Gastroesophageal sphincter (tissue), 4 donors: ENCODE measurements at regions not wholly inside any gene's neighbourhood (a gene's known extent, or its start where the extent isn't known, plus 50 kb on each side); places are given as distances from the start of the nearest gene placed in this dataset.

Experiments used
- ATAC-seq: fragments of 150-250 bp; one replicate; pipeline ENCODE4 v1.9.1; 2016; ENCODE audit warnings: mild to moderate bottlenecking, moderate library complexity
- H3K27ac ChIP-seq, 4 donors: fragments of 200-600 bp; sonication (generic) in 3 of 4; 1 replicate in 3 of 4; 2 replicates in 1 of 4; pipeline ENCODE4 v1.5.1; 2016 to 2019
- H3K27me3 ChIP-seq: fragments of 200-600 bp; sonication (generic); one replicate; pipeline ENCODE4 v1.5.1; 2019
- H3K36me3 ChIP-seq, 2 donors: fragments of 200-600 bp; sonication (generic); one replicate each; pipeline ENCODE4 v1.5.1; 2019; ENCODE audit warnings: control low read depth in 1 of 2
- H3K4me1 ChIP-seq, 3 donors: fragments of 200-600 bp; sonication (generic); 1 replicate in 2 of 3; 2 replicates in 1 of 3; pipeline ENCODE4 v1.5.1; 2016 to 2019; ENCODE audit warnings: control low read depth in 2 of 3
- H3K4me3 ChIP-seq, 2 donors: fragments of 200-600 bp; sonication (generic); one replicate each; pipeline ENCODE4 v1.5.1; 2019; ENCODE audit warnings: mild to moderate bottlenecking in 1 of 2, moderate library complexity in 1 of 2
- H3K9me3 ChIP-seq, 3 donors: fragments of 200-600 bp; sonication (generic); one replicate each; pipeline ENCODE4 v1.5.1; 2017 to 2019; ENCODE audit warnings: control low read depth in 2 of 3
- EP300 ChIP-seq: sonication (generic); formaldehyde crosslinking; IDR thresholded peaks from one replicate; pipeline ENCODE4 v1.6.1; 2017; ENCODE audit warnings: antibody characterized with exemption, mild to moderate bottlenecking
- POLR2A ChIP-seq, 2 donors: fragments of 450-650 bp; IDR thresholded peaks; one replicate each; pipeline ENCODE4 v1.6.1; 2017; ENCODE audit warnings: antibody characterized with exemption in 2 of 2, mild to moderate bottlenecking in 2 of 2, moderate library complexity in 1 of 2
- POLR2AphosphoS5 ChIP-seq: sonication (generic); formaldehyde crosslinking; IDR thresholded peaks from one replicate; pipeline ENCODE4 v1.6.1; 2017; ENCODE audit warnings: antibody characterized with exemption
- WGBS, 2 donors: methylation state at CpG; one replicate each; pipeline ENCODE4 v1.1.5; 2018; ENCODE audit warnings: low coverage in 1 of 2; 5-methylcytosine and 5-hydroxymethylcytosine counted together
- TF ChIP-seq, protein P1 (sequence below), 4 experiments: fragments of 200-600 bp in 2 of 4; fragments of 450-650 bp in 2 of 4; sonication (generic) in 1 of 4; IDR thresholded peaks; one replicate each; pipeline ENCODE4 v1.5.1; 2017 to 2019; ENCODE audit warnings: antibody characterized with exemption in 4 of 4, mild to moderate bottlenecking in 2 of 4, moderate library complexity in 2 of 4

DNA sequence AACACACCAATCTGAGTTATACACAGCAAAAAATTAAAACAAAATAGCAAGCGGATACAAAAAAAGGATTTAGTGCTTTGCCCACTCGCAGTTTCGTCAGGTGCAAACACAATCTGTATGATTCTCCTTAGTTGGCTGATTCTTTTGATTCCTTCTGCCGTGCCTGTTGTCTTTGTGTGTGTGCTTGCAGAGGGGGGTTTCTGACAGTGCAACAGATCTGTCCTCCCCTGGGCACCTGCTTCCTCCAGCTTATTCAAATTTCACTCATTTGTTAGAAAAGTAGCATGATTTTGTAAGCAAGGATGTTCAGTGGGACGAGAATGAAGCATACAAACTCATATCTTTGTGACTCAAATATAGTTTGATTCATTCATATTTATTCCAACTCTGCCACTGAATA, 74.0 kb upstream of the NEO1 start:
- no peak overlapping the region for H3K4me3 ChIP-seq
- H3K4me1 ChIP-seq = no peaks in the 10 kb centered on the region
- TF ChIP-seq EP300 (no peak), POLR2AphosphoS5 (no peak), POLR2A (IDR thresholded peaks at IDR 0.05) (no peak)
- TF ChIP-seq, protein P1, sequence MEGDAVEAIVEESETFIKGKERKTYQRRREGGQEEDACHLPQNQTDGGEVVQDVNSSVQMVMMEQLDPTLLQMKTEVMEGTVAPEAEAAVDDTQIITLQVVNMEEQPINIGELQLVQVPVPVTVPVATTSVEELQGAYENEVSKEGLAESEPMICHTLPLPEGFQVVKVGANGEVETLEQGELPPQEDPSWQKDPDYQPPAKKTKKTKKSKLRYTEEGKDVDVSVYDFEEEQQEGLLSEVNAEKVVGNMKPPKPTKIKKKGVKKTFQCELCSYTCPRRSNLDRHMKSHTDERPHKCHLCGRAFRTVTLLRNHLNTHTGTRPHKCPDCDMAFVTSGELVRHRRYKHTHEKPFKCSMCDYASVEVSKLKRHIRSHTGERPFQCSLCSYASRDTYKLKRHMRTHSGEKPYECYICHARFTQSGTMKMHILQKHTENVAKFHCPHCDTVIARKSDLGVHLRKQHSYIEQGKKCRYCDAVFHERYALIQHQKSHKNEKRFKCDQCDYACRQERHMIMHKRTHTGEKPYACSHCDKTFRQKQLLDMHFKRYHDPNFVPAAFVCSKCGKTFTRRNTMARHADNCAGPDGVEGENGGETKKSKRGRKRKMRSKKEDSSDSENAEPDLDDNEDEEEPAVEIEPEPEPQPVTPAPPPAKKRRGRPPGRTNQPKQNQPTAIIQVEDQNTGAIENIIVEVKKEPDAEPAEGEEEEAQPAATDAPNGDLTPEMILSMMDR (IDR thresholded peaks at IDR 0.05) = no peak
- H3K9me3 ChIP-seq = no peaks in the 10 kb centered on the region
- H3K36me3 ChIP-seq = no peaks in the 10 kb centered on the region
- WGBS, 2 donors = 77 to 91% methylated on average over 5 of the region's 5 CpGs
- H3K27ac ChIP-seq = no peak overlapping the region
- no peaks in the 10 kb centered on the region for H3K27me3 ChIP-seq
- ATAC-seq = no peak

DNA sequence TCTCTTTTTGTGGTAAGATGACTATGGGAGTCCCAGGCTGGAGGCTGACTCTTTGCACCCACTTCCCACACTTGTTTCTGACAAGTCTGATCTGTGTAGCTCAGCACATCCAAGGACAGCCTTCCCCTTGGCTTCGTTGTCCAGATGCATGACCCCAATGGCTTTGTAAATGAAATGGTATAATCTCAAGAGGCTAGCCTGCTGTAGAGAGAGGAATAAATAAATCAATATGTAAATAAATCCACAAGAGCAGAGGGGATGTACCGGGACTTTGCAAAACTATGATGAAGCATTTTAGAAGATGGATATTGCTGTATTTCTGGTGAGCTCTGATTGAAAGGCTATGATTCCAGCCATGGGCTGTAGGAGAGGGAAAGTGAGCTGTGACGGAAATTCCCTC, 79.9 kb upstream of the NEO1 start:
- ATAC-seq = no peak
- no peaks in the 10 kb centered on the region for H3K36me3 ChIP-seq
- H3K4me3 ChIP-seq = no peak overlapping the region
- 88 to 90% methylated on average over 2 of the region's 3 CpGs for WGBS, 2 donors
- no peaks in the 10 kb centered on the region for H3K9me3 ChIP-seq
- H3K27me3 ChIP-seq = peaks cover 4% of the 10 kb centered on the region
- H3K4me1 ChIP-seq = peaks cover 0 to 18% (median 0%) of the 10 kb centered on the region in 3 donors
- TF ChIP-seq, protein P1 (IDR thresholded peaks at IDR 0.05) = no peak
- TF ChIP-seq POLR2AphosphoS5 (no peak), POLR2A (IDR thresholded peaks at IDR 0.05) (no peak), EP300 (no peak)
- H3K27ac ChIP-seq = no peak overlapping the region

DNA sequence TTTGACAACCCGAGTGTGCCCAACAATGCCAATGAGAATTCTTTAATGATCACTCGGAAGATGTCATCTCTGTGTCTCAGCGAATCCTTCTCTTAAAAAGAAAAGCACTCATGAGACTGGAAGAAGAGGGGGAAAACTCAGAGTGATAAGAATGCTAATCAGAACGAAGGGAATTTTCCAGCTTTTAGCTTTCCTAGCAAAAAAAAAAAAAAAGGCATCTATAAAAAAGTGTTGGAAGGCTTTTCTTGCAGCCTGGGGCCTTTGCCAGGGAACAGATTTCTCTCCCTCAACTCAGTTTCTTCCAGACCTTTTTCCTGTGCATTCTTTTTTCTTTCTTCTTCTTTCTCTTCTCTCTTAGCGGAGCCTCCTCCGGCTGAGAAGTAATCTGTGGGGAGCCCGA, 80.5 kb upstream of the NEO1 start:
- ATAC-seq = no peak
- WGBS, 2 donors = 33 to 40% methylated on average over 4 to 7 of the region's 7 CpGs
- H3K4me3 ChIP-seq = peak overlapping the region in 1 of 2 donors; percentile 23

DNA sequence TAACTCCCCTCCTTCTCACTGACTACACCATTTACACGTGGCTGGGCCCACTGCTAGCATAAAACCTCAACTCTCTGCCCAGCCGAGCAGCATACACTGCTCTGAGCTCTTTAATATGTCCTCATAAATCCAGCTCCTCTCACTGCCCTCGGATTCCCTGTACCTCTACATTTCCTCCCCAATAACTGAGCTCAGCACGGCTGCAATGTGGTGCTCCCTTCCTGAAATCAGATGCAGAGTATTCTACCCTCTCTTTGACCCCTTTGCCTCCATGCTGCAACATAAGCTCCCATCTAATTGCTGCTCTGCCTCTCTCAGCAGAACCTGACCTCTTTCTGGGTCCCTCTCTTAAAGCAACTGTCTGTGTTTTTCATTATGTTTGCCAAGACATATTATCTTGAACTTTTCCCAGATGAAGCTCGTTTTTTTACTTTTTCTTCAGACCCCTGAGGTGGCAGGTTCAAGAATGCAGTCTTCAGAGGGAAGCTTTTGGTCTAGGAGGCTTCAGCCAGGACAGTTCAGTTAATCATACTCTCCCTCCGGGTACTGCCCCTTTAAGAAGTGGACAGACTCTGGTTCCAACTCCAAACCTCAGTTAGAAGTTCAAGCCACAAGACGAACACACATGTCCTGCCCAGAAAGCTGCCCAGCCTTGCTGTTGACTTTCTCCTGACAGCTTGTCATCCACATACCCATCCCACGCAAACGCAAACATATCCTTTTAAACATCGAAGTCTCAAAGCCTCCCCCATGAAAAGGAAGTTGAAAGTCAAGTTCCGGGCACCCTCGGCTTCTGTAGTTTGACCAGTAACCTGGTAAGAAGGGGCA, 81.1 kb upstream of the NEO1 start:
- TF ChIP-seq EP300 = no peak
- TF ChIP-seq, protein P1 (IDR thresholded peaks at IDR 0.05) = no peak
- TF ChIP-seq POLR2AphosphoS5 = no peak
- no peak for TF ChIP-seq POLR2A (IDR thresholded peaks at IDR 0.05)
- H3K27me3 ChIP-seq = peaks cover 4% of the 10 kb centered on the region
- H3K27ac ChIP-seq = peak overlapping the region in 2 of 4 donors; percentile 27 to 34
- WGBS, 2 donors = 16 to 26% methylated on average over 10 to 12 of the region's 12 CpGs
- H3K4me1 ChIP-seq = peaks cover 0 to 18% (median 0%) of the 10 kb centered on the region in 3 donors
- H3K36me3 ChIP-seq = no peaks in the 10 kb centered on the region
- no peak for ATAC-seq
- no peaks in the 10 kb centered on the region for H3K9me3 ChIP-seq
- H3K4me3 ChIP-seq = peak overlapping the region in 1 of 2 donors; percentile 23

More for the DNA sequence above, 80.5 kb upstream of the NEO1 start:
- peaks cover 4% of the 10 kb centered on the region for H3K27me3 ChIP-seq
- no peaks in the 10 kb centered on the region for H3K9me3 ChIP-seq
- no peaks in the 10 kb centered on the region for H3K36me3 ChIP-seq
- no peak for TF ChIP-seq POLR2AphosphoS5
- TF ChIP-seq, protein P1 (IDR thresholded peaks at IDR 0.05) = no peak
- TF ChIP-seq EP300 = no peak
- TF ChIP-seq POLR2A (IDR thresholded peaks at IDR 0.05) = no peak
- peaks cover 0 to 18% (median 0%) of the 10 kb centered on the region in 3 donors for H3K4me1 ChIP-seq
- peak overlapping the region in 2 of 4 donors; percentile 27 to 34 for H3K27ac ChIP-seq

DNA sequence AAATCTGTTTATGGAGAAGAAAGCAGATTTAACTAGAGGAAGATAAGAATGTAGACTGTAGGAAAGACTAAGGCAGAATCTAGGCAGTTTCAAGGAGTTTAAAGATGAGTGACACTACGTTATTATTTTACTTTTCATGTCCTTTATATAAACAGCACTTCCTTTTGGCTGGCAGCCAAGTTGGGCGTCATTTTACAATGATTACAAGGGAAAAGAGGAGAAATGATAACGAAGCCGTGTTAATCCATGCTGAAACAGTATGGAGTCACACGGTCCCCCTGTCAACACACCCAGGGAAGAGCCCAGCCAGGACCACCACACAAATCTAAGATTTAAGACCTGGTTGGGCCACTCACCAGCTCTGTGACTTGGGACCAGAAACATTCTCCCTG, 83.7 kb upstream of the NEO1 start:
- WGBS, 2 donors = 11 to 36% methylated on average over 4 to 5 of the region's 5 CpGs
- Histone ChIP-seq H3K4me1 (peaks cover 0 to 18% (median 0%) of the 10 kb centered on the region in 3 donors), H3K36me3 (no peaks in the 10 kb centered on the region), H3K4me3 (no peak overlapping the region), H3K27me3 (peaks cover 4% of the 10 kb centered on the region), H3K9me3 (no peaks in the 10 kb centered on the region), H3K27ac (no peak overlapping the region)
- ATAC-seq = no peak
- TF ChIP-seq POLR2A (IDR thresholded peaks at IDR 0.05) (no peak), EP300 (no peak), POLR2AphosphoS5 (no peak)
- TF ChIP-seq, protein P1 (IDR thresholded peaks at IDR 0.05) = no peak
